Common myeloid progenitor, CD34-positive (primary cell): ENCODE measurements at regions not wholly inside any gene's neighbourhood (a gene's known extent, or its start where the extent isn't known, plus 50 kb on each side); places are given as distances from the start of the nearest gene placed in this dataset.
"Not testable (repeated sequence)": the region's sequence is repeated elsewhere in the genome, so short reads cannot be mapped to it uniquely, and the experiment has no call there.

ENCODE experiments used
- CTCF ChIA-PET: fragments of 350-600 bp; sonication (Branson Sonifier 250); formaldehyde crosslinking; loops from one replicate; lab custom pipeline; 2021; ENCODE audit warnings: antibody characterized with exemption; lab: Charles Lee
- POLR2A ChIA-PET: fragments of 350-600 bp; sonication (Branson Sonifier 250); formaldehyde crosslinking; loops from one replicate; lab custom pipeline; 2021; ENCODE audit warnings: antibody characterized with exemption; lab: Charles Lee
- DNase-seq, 3 donors: peaks; one replicate each; pipeline versions ENCODE4 v3.0.0 to v3.0.0-alpha.2; 2013
- H3K27ac ChIP-seq, 2 experiments: 1 replicate in 1 of 2; 2 replicates in 1 of 2; pipeline ENCODE4 v1.7.0; 2013; ENCODE audit warnings: inconsistent platforms in 2 of 2, low read length in 2 of 2, mild to moderate bottlenecking in 2 of 2, low read depth in 1 of 2, moderate library complexity in 1 of 2; ENCODE audit not compliant: severe bottlenecking in 2 of 2, insufficient read depth in 1 of 2, poor library complexity in 1 of 2
- H3K27me3 ChIP-seq, 5 experiments: replicated peaks in 2 of 5; 1 replicate in 3 of 5; 2 replicates in 2 of 5; pipeline versions ENCODE4 v1.6.1 to v1.7.0; 2013; ENCODE audit warnings: low read length in 4 of 5, mild to moderate bottlenecking in 2 of 5, moderate library complexity in 2 of 5, inconsistent platforms in 1 of 5; ENCODE audit not compliant: insufficient read depth in 5 of 5, control insufficient read depth in 4 of 5
- H3K36me3 ChIP-seq, 4 experiments: 1 replicate in 2 of 4; 2 replicates in 2 of 4; pipeline versions ENCODE4 v1.6.1 to v1.7.0; 2013; ENCODE audit warnings: low read length in 3 of 4, control low read depth in 1 of 4, mild to moderate bottlenecking in 1 of 4; ENCODE audit not compliant: control insufficient read depth in 4 of 4, insufficient read depth in 4 of 4
- H3K4me1 ChIP-seq, 4 experiments: 1 replicate in 3 of 4; 2 replicates in 1 of 4; pipeline versions ENCODE4 v1.6.1 to v1.7.1; 2013; ENCODE audit warnings: low read length in 3 of 4, mild to moderate bottlenecking in 3 of 4, control low read depth in 1 of 4, inconsistent platforms in 1 of 4, moderate library complexity in 1 of 4; ENCODE audit not compliant: control insufficient read depth in 4 of 4, insufficient read depth in 4 of 4; ENCODE audit errors: control extremely low read depth in 1 of 4
- H3K4me3 ChIP-seq, 7 experiments: 1 replicate in 4 of 7; 2 replicates in 3 of 7; pipeline versions ENCODE4 v1.5.1 to v1.7.0; 2013; ENCODE audit warnings: mild to moderate bottlenecking in 7 of 7, low read length in 6 of 7, moderate library complexity in 6 of 7, inconsistent platforms in 2 of 7, low read depth in 2 of 7, control low read depth in 1 of 7; ENCODE audit not compliant: insufficient read depth in 4 of 7, control insufficient read depth in 1 of 7; ENCODE audit errors: extremely low read depth in 1 of 7
- H3K9me3 ChIP-seq, 5 experiments: 1 replicate in 4 of 5; 2 replicates in 1 of 5; pipeline versions ENCODE4 v1.6.1 to v1.7.1; 2013; ENCODE audit warnings: low read length in 4 of 5, mild to moderate bottlenecking in 2 of 5, inconsistent platforms in 1 of 5, low read depth in 1 of 5, moderate library complexity in 1 of 5; ENCODE audit not compliant: control insufficient read depth in 4 of 5, insufficient read depth in 2 of 5; ENCODE audit errors: control extremely low read depth in 1 of 5
- WGBS: methylation state at CpG from one replicate; pipeline ENCODE4 v1.1.5; 2013; ENCODE audit not compliant: insufficient coverage; 5-methylcytosine and 5-hydroxymethylcytosine counted together

GRCh38 chr14:83624541-83624940, 1905.4 kb upstream of the FLRT2 start:
- POLR2A ChIA-PET, result no interaction called here
- H3K27ac ChIP-seq, result no peak overlapping the region
- CTCF ChIA-PET, result no interaction called here
- no peak for DNase-seq
- H3K27me3 ChIP-seq, result no peaks in the 10 kb centered on the region
- H3K36me3 ChIP-seq, result no peaks in the 10 kb centered on the region
- H3K9me3 ChIP-seq, result no peaks in the 10 kb centered on the region
- no peaks in the 10 kb centered on the region for H3K4me1 ChIP-seq
- no peak overlapping the region for H3K4me3 ChIP-seq
- WGBS, result 86% methylated on average over 1 of the region's 1 CpG

GRCh38 chr14:83632375-83632774, 1897.6 kb upstream of the FLRT2 start:
- H3K36me3 ChIP-seq, result no peaks in the 10 kb centered on the region
- H3K27ac ChIP-seq, result no peak overlapping the region
- no peak overlapping the region for H3K4me3 ChIP-seq
- H3K4me1 ChIP-seq, result no peaks in the 10 kb centered on the region
- ChIA-PET POLR2A (interaction anchor here (0.6 kb wide), 1 partner anchor 58 kb away, joined by 3 read pairs; no protein-coding TSS in a partner anchor), CTCF (no interaction called here)
- H3K27me3 ChIP-seq, result no peaks in the 10 kb centered on the region
- no peaks in the 10 kb centered on the region for H3K9me3 ChIP-seq
- DNase-seq, result no peak

GRCh38 chr14:83638748-83639504, 1891.0 kb upstream of the FLRT2 start:
- H3K27me3 ChIP-seq, result no peaks in the 10 kb centered on the region
- ChIA-PET POLR2A (no interaction called here), CTCF (no interaction called here)
- no peaks in the 10 kb centered on the region for H3K4me1 ChIP-seq
- H3K36me3 ChIP-seq, result no peaks in the 10 kb centered on the region
- no peak for DNase-seq
- H3K4me3 ChIP-seq, result no peak overlapping the region
- no peak overlapping the region for H3K27ac ChIP-seq
- H3K9me3 ChIP-seq, result no peaks in the 10 kb centered on the region
- WGBS, result 91% methylated on average over 14 of the region's 18 CpGs

- H3K9me3 ChIP-seq, H3K27me3 ChIP-seq, POLR2A ChIA-PET, DNase-seq, H3K4me1 ChIP-seq, H3K4me3 ChIP-seq, H3K36me3 ChIP-seq, H3K27ac ChIP-seq, CTCF ChIA-PET: not testable (repeated sequence)
- WGBS, result 97% methylated on average over 12 of the region's 18 CpGs
Observed at GRCh38 chr14:83639505-83639875, 1890.5 kb upstream of the FLRT2 start.

- ChIA-PET POLR2A (no interaction called here), CTCF (no interaction called here)
- no peak for DNase-seq
- Histone ChIP-seq H3K9me3 (no peaks in the 10 kb centered on the region), H3K4me1 (no peaks in the 10 kb centered on the region), H3K27me3 (no peaks in the 10 kb centered on the region), H3K4me3 (no peak overlapping the region), H3K36me3 (no peaks in the 10 kb centered on the region), H3K27ac (no peak overlapping the region)
- no CpG with 5 or more reads among the region's 1 CpG for WGBS
Observed at GRCh38 chr14:83646228-83646627, 1883.7 kb upstream of the FLRT2 start.

GRCh38 chr14:83660597-83660996, 1869.3 kb upstream of the FLRT2 start:
- ChIA-PET CTCF (no interaction called here), POLR2A (no interaction called here)
- Histone ChIP-seq H3K27me3 (no peaks in the 10 kb centered on the region), H3K36me3 (no peaks in the 10 kb centered on the region), H3K9me3 (no peaks in the 10 kb centered on the region), H3K27ac (no peak overlapping the region), H3K4me3 (no peak overlapping the region), H3K4me1 (no peaks in the 10 kb centered on the region)
- DNase-seq, result no peak
- WGBS, result no CpG with 5 or more reads among the region's 1 CpG

GRCh38 chr14:83664389-83664788, 1865.6 kb upstream of the FLRT2 start:
- POLR2A ChIA-PET, result interaction anchor here (0.5 kb wide), 1 partner anchor 699 kb away, joined by 4 read pairs; no protein-coding TSS in a partner anchor

More at GRCh38 chr14:83664389-83664788, 1865.6 kb upstream of the FLRT2 start:
- H3K4me1 ChIP-seq, result no peaks in the 10 kb centered on the region
- no peak overlapping the region for H3K4me3 ChIP-seq
- no peaks in the 10 kb centered on the region for H3K36me3 ChIP-seq
- no peaks in the 10 kb centered on the region for H3K9me3 ChIP-seq
- no peak overlapping the region for H3K27ac ChIP-seq
- CTCF ChIA-PET, result interaction anchor here (1.0 kb wide), 1 partner anchor 11 kb away, joined by 3 read pairs; no protein-coding TSS in a partner anchor
- DNase-seq, result no peak
- no peaks in the 10 kb centered on the region for H3K27me3 ChIP-seq
